Tibial nerve (tissue), 4 donors: ENCODE measurements at regions not wholly inside any gene's neighbourhood (a gene's known extent, or its start where the extent isn't known, plus 50 kb on each side); places are given as distances from the start of the nearest gene placed in this dataset.

Experiments
- CTCF ChIP-seq, 5 experiments: fragments of 200-600 bp in 3 of 5; fragments of 450-650 bp in 2 of 5; sonication (generic) in 3 of 5; IDR thresholded peaks; one replicate each; pipeline ENCODE4 v1.5.1; 2016 to 2019; ENCODE audit warnings: antibody characterized with exemption in 5 of 5, mild to moderate bottlenecking in 3 of 5, moderate library complexity in 2 of 5
- EP300 ChIP-seq, 2 donors: sonication (generic); formaldehyde crosslinking; IDR thresholded peaks; one replicate each; pipeline ENCODE4 v1.6.1; 2017; ENCODE audit warnings: antibody characterized with exemption in 2 of 2, mild to moderate bottlenecking in 1 of 2
- POLR2A ChIP-seq, 2 donors: fragments of 450-650 bp; IDR thresholded peaks; one replicate each; pipeline ENCODE4 v1.6.1; 2017; ENCODE audit warnings: antibody characterized with exemption in 2 of 2, mild to moderate bottlenecking in 2 of 2, moderate library complexity in 2 of 2

DNA sequence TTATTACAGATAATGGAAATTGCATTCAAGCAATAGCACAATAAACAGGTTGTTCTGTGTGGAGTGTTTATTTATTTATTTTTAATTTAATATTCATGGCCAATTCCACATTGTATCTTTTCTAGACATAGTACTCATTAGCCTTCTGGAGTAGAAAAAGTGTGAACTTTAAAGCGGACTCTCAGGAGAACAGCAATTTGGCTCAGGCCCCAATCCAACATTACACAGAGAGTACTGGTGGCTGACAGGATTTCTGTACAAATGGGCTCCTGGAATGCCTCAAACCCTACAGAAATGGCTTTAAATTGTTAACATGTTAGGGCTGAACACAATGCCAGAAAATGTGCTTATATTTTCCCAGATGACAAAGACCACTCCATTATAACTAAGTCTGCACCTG is 533.9 kb upstream of the NXPH2 start:
- TF ChIP-seq POLR2A (IDR thresholded peaks at IDR 0.05): no peak
- no peak for TF ChIP-seq CTCF (IDR thresholded peaks at IDR 0.05)
- no peak for TF ChIP-seq EP300 (IDR thresholded peaks at IDR 0.05)
